Endothelial cell of umbilical vein (primary cell): ENCODE measurements at regions not wholly inside any gene's neighbourhood (a gene's known extent, or its start where the extent isn't known, plus 50 kb on each side); places are given as distances from the start of the nearest gene placed in this dataset.

Experiments used
- BruUV-seq: library from RNA; stranded (reverse); fragments of 400-500 nt; replicated peaks from 2 replicates; lab custom pipeline; 2021; lab: Mats Ljungman, UMichigan
- CTCF ChIA-PET: fragments of 300-600, 350-600 bp; sonication (Branson Sonifier 250); formaldehyde crosslinking; loops from one replicate; lab custom pipeline; 2021; ENCODE audit warnings: antibody characterized with exemption, inconsistent platforms; lab: Charles Lee
- POLR2A ChIA-PET: fragments of 300-600, 350-600 bp; sonication (Branson Sonifier 250); formaldehyde crosslinking; loops from one replicate; lab custom pipeline; 2021; ENCODE audit warnings: antibody characterized with exemption, inconsistent platforms; lab: Charles Lee
- DNase-seq: peaks from one replicate; pipeline ENCODE4 v3.0.0-alpha.2; 2011; ENCODE audit warnings: low read depth, low spot score
- FAIRE-seq: peaks from 2 replicates; lab custom pipeline; 2011; peaks lifted over from hg19 to GRCh38; lab: Jason Lieb, UNC
- H2AFZ ChIP-seq: 2 replicates; pipeline ENCODE4 v1.6.0; 2012; ENCODE audit warnings: low read depth, low read length, control low read depth, inconsistent platforms
- H3K27ac ChIP-seq: 2 replicates; pipeline ENCODE4 v1.5.1; 2011; ENCODE audit warnings: low read depth, mild to moderate bottlenecking, control low read depth, low read length, moderate library complexity; ENCODE audit not compliant: insufficient read depth
- H3K27me3 ChIP-seq, 2 experiments: 2 replicates each; pipeline versions ENCODE4 v1.6.0 to v1.6.1; 2011; ENCODE audit warnings: low read length in 2 of 2, mixed read lengths in 1 of 2; ENCODE audit not compliant: control insufficient read depth in 2 of 2, insufficient read depth in 2 of 2
- H3K36me3 ChIP-seq, 2 experiments: 2 replicates in 1 of 2; 3 replicates in 1 of 2; pipeline ENCODE4 v1.5.1; 2011; ENCODE audit warnings: low read length in 2 of 2, mild to moderate bottlenecking in 1 of 2, moderate library complexity in 1 of 2; ENCODE audit not compliant: control insufficient read depth in 2 of 2, insufficient read depth in 2 of 2; ENCODE audit errors: extremely low read depth in 1 of 2
- H3K4me1 ChIP-seq: 3 replicates; pipeline ENCODE4 v1.5.1; 2011; ENCODE audit warnings: mild to moderate bottlenecking, low read length; ENCODE audit not compliant: control insufficient read depth, insufficient read depth; ENCODE audit errors: extremely low read depth
- H3K4me2 ChIP-seq: 2 replicates; pipeline ENCODE4 v1.6.1; 2011; ENCODE audit warnings: low read length, control low read depth, mixed read lengths; ENCODE audit not compliant: insufficient read depth
- H3K4me3 ChIP-seq, 3 experiments: fragments of 200-600 bp in 1 of 3; sonication (generic), shearing (Covaris generic) in 1 of 3; replicated peaks in 1 of 3; 2 replicates each; pipeline ENCODE4 v1.5.1; 2011 to 2016; ENCODE audit warnings: control low read depth in 3 of 3, low read length in 3 of 3, mild to moderate bottlenecking in 2 of 3, inconsistent platforms in 1 of 3, low read depth in 1 of 3, moderate library complexity in 1 of 3; ENCODE audit not compliant: insufficient read depth in 1 of 3
- H3K79me2 ChIP-seq: 2 replicates; pipeline ENCODE4 v1.6.0; 2012; ENCODE audit warnings: low read length, inconsistent platforms; ENCODE audit not compliant: control insufficient read depth, insufficient read depth
- H3K9ac ChIP-seq: replicated peaks from 2 replicates; pipeline ENCODE3; 2011; ENCODE audit warnings: low read length, control low read depth; ENCODE audit not compliant: insufficient read depth; ENCODE audit errors: extremely low read depth
- H3K9me1 ChIP-seq: replicated peaks from 3 replicates; pipeline ENCODE4 v1.6.0; 2011; ENCODE audit warnings: mild to moderate bottlenecking, low read length; ENCODE audit not compliant: control insufficient read depth, insufficient read depth; ENCODE audit errors: extremely low read depth
- H3K9me3 ChIP-seq: replicated peaks from 2 replicates; pipeline ENCODE4 v1.5.1; 2012; ENCODE audit warnings: low read length, inconsistent platforms; ENCODE audit not compliant: control insufficient read depth, insufficient read depth
- H4K20me1 ChIP-seq: replicated peaks from 2 replicates; pipeline ENCODE3; 2011; ENCODE audit warnings: mild to moderate bottlenecking, low read length; ENCODE audit not compliant: control insufficient read depth, insufficient read depth; ENCODE audit errors: extremely low read depth
- EZH2 ChIP-seq: IDR thresholded peaks from 2 replicates; pipeline ENCODE4 v1.6.1; 2012; ENCODE audit warnings: borderline replicate concordance, low read depth, mild to moderate bottlenecking, moderate library complexity, low read length, inconsistent platforms; ENCODE audit not compliant: severe bottlenecking
- FOS ChIP-seq: IDR thresholded peaks from 2 replicates; pipeline ENCODE4 v1.6.1; 2011; ENCODE audit warnings: mild to moderate bottlenecking, low read length, moderate library complexity, borderline replicate concordance; ENCODE audit not compliant: insufficient read depth
- GATA2 ChIP-seq: IDR thresholded peaks from 2 replicates; pipeline ENCODE4 v1.7.0; 2011; ENCODE audit warnings: low read depth, mild to moderate bottlenecking, moderate library complexity, mixed read lengths, low read length; ENCODE audit not compliant: insufficient read length, insufficient read depth
- JUN ChIP-seq: IDR thresholded peaks from 2 replicates; pipeline ENCODE4 v1.6.1; 2011; ENCODE audit warnings: borderline replicate concordance, low read depth; ENCODE audit not compliant: insufficient read length, insufficient read depth
- MAX ChIP-seq: IDR thresholded peaks from 2 replicates; pipeline ENCODE4 v1.6.1; 2011; ENCODE audit not compliant: insufficient read depth, insufficient read length
- POLR2A ChIP-seq: IDR thresholded peaks from 2 replicates; pipeline ENCODE4 v1.6.1; 2012; ENCODE audit warnings: low read depth, mild to moderate bottlenecking, control low read depth, low read length
- POLR2AphosphoS5 ChIP-seq: IDR thresholded peaks from 2 replicates; pipeline ENCODE4 v1.6.1; 2012; ENCODE audit warnings: low read depth, mild to moderate bottlenecking, control low read depth, low read length, moderate library complexity; ENCODE audit not compliant: insufficient read depth
- dilution Hi-C: fragments of 300-500 bp; cut with MboI; formaldehyde crosslinking; loops from one replicate; pipeline ENCODE4 v1.15.0; 2019; ENCODE audit warnings: low sequenced_read_pairs; ENCODE audit not compliant: extremely low pct_ligation_motif_present
- intact Hi-C: fragments of 100-400 bp; cut with micrococcal nuclease; formaldehyde crosslinking; loops from one replicate; pipeline ENCODE4 v1.10.0; 2022
- TF ChIP-seq, protein P1 (sequence below), 2 donors: IDR thresholded peaks; 1 replicate in 1 of 2; 2 replicates in 1 of 2; pipeline ENCODE4 v1.5.1; 2011; ENCODE audit warnings: low read length in 2 of 2, mild to moderate bottlenecking in 2 of 2, moderate library complexity in 2 of 2, control low read depth in 1 of 2, inconsistent platforms in 1 of 2, low read depth in 1 of 2; ENCODE audit not compliant: insufficient read depth in 1 of 2; ENCODE audit errors: extremely low read depth in 1 of 2

- dilution Hi-C loops = no loop called here
Observed at GRCh38 chr5:141800617-141801016, 77.6 kb downstream of the PCDH1 start.

More at GRCh38 chr5:141800617-141801016, 77.6 kb downstream of the PCDH1 start:
- Histone ChIP-seq H3K79me2 (no peaks in the 10 kb centered on the region), H3K4me1 (peaks cover 17% of the 10 kb centered on the region), H3K9me3 (no peaks in the 10 kb centered on the region), H3K27ac (no peak overlapping the region), H3K9ac (no peak overlapping the region), H3K27me3 (peaks cover 0 to 5% of the 10 kb centered on the region in 2 experiments), H2AFZ (no peak overlapping the region), H3K4me2 (no peak overlapping the region), H3K4me3 (no peak overlapping the region), H3K9me1 (no peaks in the 10 kb centered on the region), H3K36me3 (no peaks in the 10 kb centered on the region), H4K20me1 (no peaks in the 10 kb centered on the region)
- intact Hi-C loops = no loop called here
- FAIRE-seq (no peak), DNase-seq (no peak)
- ChIA-PET CTCF (interaction anchor here (3.3 kb wide), 1 partner anchor 19 kb away, joined by 7 read pairs; no protein-coding TSS in a partner anchor), POLR2A (no interaction called here)
- TF ChIP-seq JUN = no peak
- TF ChIP-seq, protein P1, sequence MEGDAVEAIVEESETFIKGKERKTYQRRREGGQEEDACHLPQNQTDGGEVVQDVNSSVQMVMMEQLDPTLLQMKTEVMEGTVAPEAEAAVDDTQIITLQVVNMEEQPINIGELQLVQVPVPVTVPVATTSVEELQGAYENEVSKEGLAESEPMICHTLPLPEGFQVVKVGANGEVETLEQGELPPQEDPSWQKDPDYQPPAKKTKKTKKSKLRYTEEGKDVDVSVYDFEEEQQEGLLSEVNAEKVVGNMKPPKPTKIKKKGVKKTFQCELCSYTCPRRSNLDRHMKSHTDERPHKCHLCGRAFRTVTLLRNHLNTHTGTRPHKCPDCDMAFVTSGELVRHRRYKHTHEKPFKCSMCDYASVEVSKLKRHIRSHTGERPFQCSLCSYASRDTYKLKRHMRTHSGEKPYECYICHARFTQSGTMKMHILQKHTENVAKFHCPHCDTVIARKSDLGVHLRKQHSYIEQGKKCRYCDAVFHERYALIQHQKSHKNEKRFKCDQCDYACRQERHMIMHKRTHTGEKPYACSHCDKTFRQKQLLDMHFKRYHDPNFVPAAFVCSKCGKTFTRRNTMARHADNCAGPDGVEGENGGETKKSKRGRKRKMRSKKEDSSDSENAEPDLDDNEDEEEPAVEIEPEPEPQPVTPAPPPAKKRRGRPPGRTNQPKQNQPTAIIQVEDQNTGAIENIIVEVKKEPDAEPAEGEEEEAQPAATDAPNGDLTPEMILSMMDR (IDR thresholded peaks at IDR 0.05; ENCODE audit: extremely low read depth in 1 of 2, insufficient read depth in 1 of 2, low read depth in 1 of 2, low read length in 2 of 2) = no peak
- TF ChIP-seq GATA2 = no peak
- TF ChIP-seq FOS = no peak
- TF ChIP-seq MAX = no peak
- no peak for TF ChIP-seq EZH2
- no peak for TF ChIP-seq POLR2AphosphoS5
- no peak for TF ChIP-seq POLR2A
- no TSS peak for BruUV-seq
